Dendritic cell treated with granulocyte-macrophage colony-stimulating factor and Interleukin-4, amounts not matched to agents 40 ng/mL and 50 ng/mL, for 4 days (primary cell): ENCODE measurements at regions not wholly inside any gene's neighbourhood (a gene's known extent, or its start where the extent isn't known, plus 50 kb on each side); places are given as distances from the start of the nearest gene placed in this dataset.
A peak's percentile ranks its signal among the peaks of the same experiment; 100 is the strongest.

ENCODE experiments used
- H3K27ac Mint-ChIP-seq: one replicate; pipeline ENCODE4 v1.8.0; 2022; ENCODE audit warnings: mild to moderate bottlenecking, mixed read lengths
- H3K27me3 Mint-ChIP-seq: one replicate; pipeline ENCODE4 v1.8.0; 2022; ENCODE audit warnings: mild to moderate bottlenecking, mixed read lengths
- H3K36me3 Mint-ChIP-seq: one replicate; pipeline ENCODE4 v1.8.0; 2022; ENCODE audit warnings: low read depth, mixed read lengths
- H3K4me1 Mint-ChIP-seq: one replicate; pipeline ENCODE4 v1.8.0; 2022; ENCODE audit warnings: low read depth, mixed read lengths
- H3K4me3 Mint-ChIP-seq: one replicate; pipeline ENCODE4 v1.8.0; 2022; ENCODE audit warnings: mild to moderate bottlenecking, moderate library complexity, mixed read lengths
- H3K9me3 Mint-ChIP-seq: one replicate; pipeline ENCODE4 v1.8.0; 2022; ENCODE audit warnings: mixed read lengths
- intact Hi-C: fragments of 100-400 bp; cut with micrococcal nuclease; formaldehyde crosslinking; loops from one replicate; pipeline ENCODE4 v1.15.0; 2022

- Mint-ChIP-seq H3K4me3 (no peak overlapping the region), H3K36me3 (peaks cover 7% of the 10 kb centered on the region), H3K27ac (peak overlapping the region; percentile 87), H3K9me3 (no peaks in the 10 kb centered on the region), H3K27me3 (no peaks in the 10 kb centered on the region), H3K4me1 (peaks cover 88% of the 10 kb centered on the region)
- intact Hi-C loops, result loop anchor here (2.0 to 10.0 kb wide), 5 partner anchors 33 to 300 kb away; partner anchors contain the start of gene MAFB
Measured at GRCh38 chr20:40464731-40465208, 224.3 kb downstream of the MAFB start.

DNA sequence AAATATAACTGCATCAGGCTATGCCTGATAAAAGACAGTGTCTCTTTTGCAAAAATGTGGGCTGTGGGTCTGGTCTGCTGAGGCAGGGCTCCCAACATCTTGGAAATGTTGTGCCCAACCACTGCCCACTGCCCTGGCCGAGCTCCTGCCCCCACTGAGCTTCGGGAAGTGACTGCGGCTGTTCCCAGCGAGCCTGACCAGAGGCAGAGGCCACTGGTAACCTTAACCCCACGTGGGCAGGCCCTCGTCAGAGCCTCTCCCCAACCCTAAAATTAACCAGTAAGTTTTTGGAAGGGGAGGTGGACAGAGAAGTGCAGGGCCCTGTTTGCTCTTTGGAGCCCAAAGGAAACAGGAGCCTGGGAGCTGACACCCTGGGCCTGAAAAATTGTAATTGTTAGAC is 225.9 kb downstream of the MAFB start:
- intact Hi-C loops, result loop anchor here (5.0 to 10.0 kb wide), 4 partner anchors 34 to 298 kb away; partner anchors contain the start of gene MAFB
- Mint-ChIP-seq H3K4me3 (no peak overlapping the region), H3K27ac (peak overlapping the region; percentile 87), H3K9me3 (no peaks in the 10 kb centered on the region), H3K36me3 (peaks cover 7% of the 10 kb centered on the region), H3K4me1 (peaks cover 82% of the 10 kb centered on the region), H3K27me3 (peaks cover 2% of the 10 kb centered on the region)

GRCh38 chr20:40462566-40462965 is 226.5 kb downstream of the MAFB start:
- H3K4me3 Mint-ChIP-seq, result no peak overlapping the region
- H3K9me3 Mint-ChIP-seq, result no peaks in the 10 kb centered on the region
- H3K27ac Mint-ChIP-seq, result peak overlapping the region; percentile 87
- peaks cover 3% of the 10 kb centered on the region for H3K27me3 Mint-ChIP-seq
- peaks cover 79% of the 10 kb centered on the region for H3K4me1 Mint-ChIP-seq
- intact Hi-C loops, result loop anchor here (5.0 to 10.0 kb wide), 4 partner anchors 35 to 298 kb away; partner anchors contain the start of gene MAFB
- peaks cover 7% of the 10 kb centered on the region for H3K36me3 Mint-ChIP-seq

DNA sequence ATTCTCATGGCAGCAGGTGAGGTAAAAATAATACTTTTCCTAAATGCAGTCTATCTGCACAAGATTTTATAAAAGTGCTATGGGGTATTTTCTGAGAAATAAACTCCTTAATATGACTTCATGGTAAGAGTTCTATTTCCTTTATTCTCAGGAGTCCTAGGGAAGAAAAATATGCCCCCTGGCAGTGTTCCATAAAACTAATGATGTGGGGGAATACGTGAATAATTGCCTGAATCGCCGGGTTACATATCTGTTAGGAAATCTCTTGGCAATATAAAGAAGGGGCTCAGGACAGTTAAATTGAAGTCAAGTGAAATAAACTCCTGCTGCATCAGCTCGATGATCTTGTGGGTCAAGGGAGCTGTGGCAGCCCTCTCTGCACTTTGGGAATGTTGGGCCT is 229.7 kb downstream of the MAFB start:
- Mint-ChIP-seq H3K4me3 (no peak overlapping the region), H3K27ac (peak overlapping the region; percentile 81), H3K9me3 (no peaks in the 10 kb centered on the region), H3K36me3 (peaks cover 7% of the 10 kb centered on the region), H3K27me3 (peaks cover 3% of the 10 kb centered on the region), H3K4me1 (peaks cover 65% of the 10 kb centered on the region)
- intact Hi-C loops, result no loop called here

- peaks cover 3% of the 10 kb centered on the region for H3K27me3 Mint-ChIP-seq
- H3K36me3 Mint-ChIP-seq, result peaks cover 7% of the 10 kb centered on the region
- intact Hi-C loops, result no loop called here
- H3K4me1 Mint-ChIP-seq, result peaks cover 48% of the 10 kb centered on the region
- H3K27ac Mint-ChIP-seq, result no peak overlapping the region
- H3K4me3 Mint-ChIP-seq, result no peak overlapping the region
- no peaks in the 10 kb centered on the region for H3K9me3 Mint-ChIP-seq
Measured at GRCh38 chr20:40457404-40457803, 231.6 kb downstream of the MAFB start.

DNA sequence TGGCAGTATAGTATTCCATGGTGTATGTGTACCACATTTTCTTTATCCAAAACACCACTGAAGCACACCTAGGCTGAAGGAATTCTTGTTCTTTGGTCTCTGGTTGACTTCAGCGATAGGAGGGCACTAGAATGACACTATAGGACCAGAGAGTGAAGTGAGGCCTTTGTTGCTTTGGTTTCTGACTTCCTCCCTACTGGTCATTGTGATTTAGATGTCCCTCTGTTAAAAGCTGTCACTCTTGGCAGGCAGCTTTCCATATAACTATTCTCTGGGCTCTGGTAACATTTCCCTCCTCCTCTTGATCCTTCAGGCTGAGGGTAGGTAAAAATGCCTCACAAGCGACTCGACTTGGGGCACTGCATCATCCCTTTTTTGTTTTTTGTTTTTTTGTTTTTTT is 236.3 kb downstream of the MAFB start:
- Mint-ChIP-seq H3K36me3 (no peaks in the 10 kb centered on the region), H3K4me3 (no peak overlapping the region), H3K4me1 (peaks cover 21% of the 10 kb centered on the region), H3K27ac (no peak overlapping the region), H3K27me3 (peaks cover 2% of the 10 kb centered on the region), H3K9me3 (no peaks in the 10 kb centered on the region)
- intact Hi-C loops, result no loop called here

- Mint-ChIP-seq H3K27ac (no peak overlapping the region), H3K4me3 (no peak overlapping the region), H3K27me3 (peaks cover 4% of the 10 kb centered on the region), H3K36me3 (no peaks in the 10 kb centered on the region), H3K9me3 (no peaks in the 10 kb centered on the region), H3K4me1 (peaks cover 33% of the 10 kb centered on the region)
- intact Hi-C loops, result no loop called here
Measured at GRCh38 chr20:40451552-40451951, 237.5 kb downstream of the MAFB start.

GRCh38 chr20:40449974-40450616 is 238.9 kb downstream of the MAFB start:
- H3K36me3 Mint-ChIP-seq, result no peaks in the 10 kb centered on the region
- no peak overlapping the region for H3K27ac Mint-ChIP-seq
- H3K27me3 Mint-ChIP-seq, result peaks cover 4% of the 10 kb centered on the region
- no peak overlapping the region for H3K4me3 Mint-ChIP-seq
- intact Hi-C loops, result no loop called here
- peaks cover 25% of the 10 kb centered on the region for H3K4me1 Mint-ChIP-seq
- H3K9me3 Mint-ChIP-seq, result no peaks in the 10 kb centered on the region

- Mint-ChIP-seq H3K4me1 (peaks cover 27% of the 10 kb centered on the region), H3K27ac (no peak overlapping the region), H3K9me3 (no peaks in the 10 kb centered on the region), H3K4me3 (no peak overlapping the region), H3K36me3 (no peaks in the 10 kb centered on the region), H3K27me3 (peaks cover 4% of the 10 kb centered on the region)
- intact Hi-C loops, result no loop called here
Measured at GRCh38 chr20:40449144-40449690, 239.8 kb downstream of the MAFB start.

DNA sequence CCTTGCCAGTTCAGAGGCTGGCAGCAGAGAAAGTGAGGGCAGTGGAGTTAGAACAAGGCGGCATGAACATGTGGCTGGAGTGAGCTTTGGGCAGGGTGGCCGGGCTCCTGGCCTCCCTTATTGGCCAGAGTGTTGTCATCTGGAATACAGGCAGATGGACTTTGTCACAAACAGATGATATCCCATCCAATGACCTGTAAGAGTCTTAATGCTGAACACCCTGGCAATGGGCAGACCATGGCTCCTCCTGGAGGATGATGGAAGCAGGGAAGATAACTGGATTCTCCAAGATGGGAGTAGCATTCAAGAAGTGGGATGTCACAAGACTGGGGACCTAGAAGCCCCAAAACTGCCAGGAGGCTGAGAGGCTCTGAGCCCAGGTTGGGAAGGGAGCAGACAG is 242.1 kb downstream of the MAFB start:
- no peaks in the 10 kb centered on the region for H3K36me3 Mint-ChIP-seq
- no peaks in the 10 kb centered on the region for H3K9me3 Mint-ChIP-seq
- H3K27me3 Mint-ChIP-seq, result peaks cover 4% of the 10 kb centered on the region
- H3K4me1 Mint-ChIP-seq, result peaks cover 50% of the 10 kb centered on the region
- H3K27ac Mint-ChIP-seq, result peak overlapping the region; percentile 76
- intact Hi-C loops, result no loop called here
- no peak overlapping the region for H3K4me3 Mint-ChIP-seq

DNA sequence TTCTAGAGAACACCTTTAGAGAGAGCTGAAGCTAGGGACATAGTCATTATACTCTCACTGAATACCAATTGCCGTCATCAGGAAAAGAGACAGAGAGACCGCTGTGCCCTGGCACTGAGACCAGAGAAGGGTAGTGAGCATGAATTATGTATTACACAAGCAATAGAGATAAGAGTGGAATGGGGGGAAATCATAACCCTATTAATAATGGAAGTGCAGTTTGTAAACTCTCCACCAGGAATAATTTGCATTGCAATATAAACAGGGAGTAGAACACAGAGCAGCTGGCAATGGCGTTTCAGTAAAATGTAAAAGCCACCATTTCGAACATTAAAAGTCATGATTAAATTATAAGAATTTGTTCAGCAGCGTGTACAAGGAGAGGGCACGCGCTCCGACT is 244.5 kb downstream of the MAFB start:
- Mint-ChIP-seq H3K36me3 (no peaks in the 10 kb centered on the region), H3K27ac (peak overlapping the region; percentile 89), H3K4me1 (peaks cover 63% of the 10 kb centered on the region), H3K27me3 (peaks cover 4% of the 10 kb centered on the region), H3K4me3 (no peak overlapping the region), H3K9me3 (no peaks in the 10 kb centered on the region)
- intact Hi-C loops, result no loop called here

GRCh38 chr20:40443753-40444152 is 245.3 kb downstream of the MAFB start:
- peak overlapping the region; percentile 89 for H3K27ac Mint-ChIP-seq
- H3K27me3 Mint-ChIP-seq, result peaks cover 4% of the 10 kb centered on the region
- H3K4me1 Mint-ChIP-seq, result peaks cover 67% of the 10 kb centered on the region
- H3K9me3 Mint-ChIP-seq, result no peaks in the 10 kb centered on the region
- intact Hi-C loops, result no loop called here
- no peaks in the 10 kb centered on the region for H3K36me3 Mint-ChIP-seq
- H3K4me3 Mint-ChIP-seq, result no peak overlapping the region

DNA sequence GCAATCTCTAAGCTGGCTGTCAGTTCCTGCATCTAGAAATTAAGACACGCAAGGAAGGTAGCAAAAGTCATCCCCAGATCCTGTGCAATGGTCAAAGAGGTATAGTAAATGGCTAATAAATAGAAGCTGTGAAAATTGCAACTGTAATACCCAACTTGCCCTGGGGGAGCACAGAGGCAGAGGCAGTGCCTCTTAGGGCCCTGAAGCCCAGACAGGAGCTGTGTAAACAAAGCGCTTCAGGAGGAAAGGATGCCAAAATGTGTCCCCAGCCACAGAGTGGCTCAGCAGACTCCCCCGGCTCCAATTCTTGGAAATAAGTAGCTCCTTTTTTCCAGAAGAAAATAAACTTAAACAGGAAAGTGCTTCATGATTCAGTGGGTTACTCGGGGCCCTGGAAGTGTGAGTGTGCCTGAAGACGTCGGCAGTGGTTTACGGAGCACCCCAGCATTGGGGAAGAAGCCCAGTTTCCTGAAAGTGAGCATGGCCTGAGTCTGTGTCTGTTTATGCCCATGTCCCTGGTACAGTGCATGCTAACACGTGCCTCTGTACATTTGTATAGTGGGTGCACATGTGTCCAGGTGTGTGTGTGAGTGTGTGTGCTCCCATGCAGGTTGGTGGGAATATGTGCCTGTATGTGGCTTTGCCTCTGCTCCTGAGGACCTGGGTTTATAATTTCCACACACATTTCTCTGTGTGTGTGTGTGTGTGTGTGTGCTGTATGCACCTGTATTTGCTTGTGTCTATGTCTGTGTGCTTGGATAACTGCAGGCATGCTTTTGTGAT is 246.7 kb downstream of the MAFB start:
- no peaks in the 10 kb centered on the region for H3K27me3 Mint-ChIP-seq
- H3K4me3 Mint-ChIP-seq, result peak overlapping the region; percentile 62
- H3K9me3 Mint-ChIP-seq, result no peaks in the 10 kb centered on the region
- no peaks in the 10 kb centered on the region for H3K36me3 Mint-ChIP-seq
- intact Hi-C loops, result no loop called here
- peak overlapping the region; percentile 89 for H3K27ac Mint-ChIP-seq
- H3K4me1 Mint-ChIP-seq, result peaks cover 70% of the 10 kb centered on the region

DNA sequence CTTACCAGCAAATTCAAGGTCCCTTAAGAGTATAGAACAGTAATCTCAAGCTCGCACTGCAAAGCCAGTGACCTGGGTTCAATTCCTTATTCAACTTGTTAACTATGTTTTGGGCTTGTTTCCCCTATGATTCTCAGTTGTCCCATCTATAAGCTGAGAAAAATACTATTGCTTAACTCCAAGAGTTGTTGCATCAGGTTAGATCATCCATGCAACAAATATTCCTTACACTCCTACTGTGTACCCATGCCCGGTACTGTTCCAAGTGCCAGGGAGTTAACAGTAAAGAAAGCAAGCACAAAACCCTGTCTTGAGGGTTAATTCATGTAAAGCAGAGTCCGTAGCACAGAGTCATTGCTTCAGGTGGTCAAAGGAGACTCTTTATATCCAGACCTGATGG is 247.3 kb downstream of the MAFB start:
- peaks cover 5% of the 10 kb centered on the region for H3K36me3 Mint-ChIP-seq
- no peaks in the 10 kb centered on the region for H3K27me3 Mint-ChIP-seq
- no peak overlapping the region for H3K4me3 Mint-ChIP-seq
- H3K27ac Mint-ChIP-seq, result peak overlapping the region; percentile 89
- intact Hi-C loops, result no loop called here
- H3K9me3 Mint-ChIP-seq, result no peaks in the 10 kb centered on the region
- peaks cover 70% of the 10 kb centered on the region for H3K4me1 Mint-ChIP-seq
